Nephron (organoid): ENCODE measurements at regions not wholly inside any gene's neighbourhood (a gene's known extent, or its start where the extent isn't known, plus 50 kb on each side); places are given as distances from the start of the nearest gene placed in this dataset.

Experiments used
- H3K27ac Mint-ChIP-seq, 3 experiments: 2 replicates each; pipeline ENCODE4 v1.8.0; 2020; ENCODE audit warnings: mixed read lengths in 3 of 3, mild to moderate bottlenecking in 2 of 3, moderate library complexity in 1 of 3
- H3K27me3 Mint-ChIP-seq: 2 replicates; pipeline ENCODE4 v1.8.0; 2021; ENCODE audit warnings: low read depth, mild to moderate bottlenecking, moderate library complexity, mixed read lengths
- H3K36me3 Mint-ChIP-seq: 2 replicates; pipeline ENCODE4 v1.8.0; 2020; ENCODE audit warnings: low read depth, mixed read lengths
- H3K4me1 Mint-ChIP-seq: 2 replicates; pipeline ENCODE4 v1.8.0; 2020; ENCODE audit warnings: mixed read lengths
- H3K4me3 Mint-ChIP-seq, 3 experiments: 2 replicates each; pipeline ENCODE4 v1.8.0; 2020; ENCODE audit warnings: mild to moderate bottlenecking in 3 of 3, mixed read lengths in 3 of 3, moderate library complexity in 2 of 3
- H3K9me3 Mint-ChIP-seq: 2 replicates; pipeline ENCODE4 v1.8.0; 2020; ENCODE audit warnings: mixed read lengths
- TF ChIP-seq, protein P1 (sequence below), 3 experiments: fragments of 200-600 bp; sonication (generic); IDR thresholded peaks; one replicate each; pipeline ENCODE4 v1.5.0; 2021; ENCODE audit warnings: antibody characterized with exemption in 3 of 3; ENCODE audit not compliant: unreplicated experiment in 3 of 3

- TF ChIP-seq, protein P1, sequence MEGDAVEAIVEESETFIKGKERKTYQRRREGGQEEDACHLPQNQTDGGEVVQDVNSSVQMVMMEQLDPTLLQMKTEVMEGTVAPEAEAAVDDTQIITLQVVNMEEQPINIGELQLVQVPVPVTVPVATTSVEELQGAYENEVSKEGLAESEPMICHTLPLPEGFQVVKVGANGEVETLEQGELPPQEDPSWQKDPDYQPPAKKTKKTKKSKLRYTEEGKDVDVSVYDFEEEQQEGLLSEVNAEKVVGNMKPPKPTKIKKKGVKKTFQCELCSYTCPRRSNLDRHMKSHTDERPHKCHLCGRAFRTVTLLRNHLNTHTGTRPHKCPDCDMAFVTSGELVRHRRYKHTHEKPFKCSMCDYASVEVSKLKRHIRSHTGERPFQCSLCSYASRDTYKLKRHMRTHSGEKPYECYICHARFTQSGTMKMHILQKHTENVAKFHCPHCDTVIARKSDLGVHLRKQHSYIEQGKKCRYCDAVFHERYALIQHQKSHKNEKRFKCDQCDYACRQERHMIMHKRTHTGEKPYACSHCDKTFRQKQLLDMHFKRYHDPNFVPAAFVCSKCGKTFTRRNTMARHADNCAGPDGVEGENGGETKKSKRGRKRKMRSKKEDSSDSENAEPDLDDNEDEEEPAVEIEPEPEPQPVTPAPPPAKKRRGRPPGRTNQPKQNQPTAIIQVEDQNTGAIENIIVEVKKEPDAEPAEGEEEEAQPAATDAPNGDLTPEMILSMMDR (IDR thresholded peaks at IDR 0.05; ENCODE audit: unreplicated experiment in 3 of 3) = no peak
- Mint-ChIP-seq H3K27me3 (peaks cover 3% of the 10 kb centered on the region), H3K36me3 (no peaks in the 10 kb centered on the region), H3K9me3 (peaks cover 7% of the 10 kb centered on the region), H3K4me1 (peaks cover 5% of the 10 kb centered on the region), H3K4me3 (peak overlapping the region in 1 of 3 experiments; percentile 35), H3K27ac (no peak overlapping the region)
Measured at GRCh38 chr6:164928057-164928727, 381.2 kb downstream of the C6orf118 start.

GRCh38 chr6:164927288-164928056, 381.9 kb downstream of the C6orf118 start:
- Mint-ChIP-seq H3K27me3 (peaks cover 3% of the 10 kb centered on the region), H3K4me1 (peaks cover 5% of the 10 kb centered on the region), H3K4me3 (no peak overlapping the region), H3K9me3 (peaks cover 4% of the 10 kb centered on the region), H3K36me3 (no peaks in the 10 kb centered on the region), H3K27ac (no peak overlapping the region)
- TF ChIP-seq, protein P1 (IDR thresholded peaks at IDR 0.05; ENCODE audit: unreplicated experiment in 3 of 3) = peak; percentile 98 to 100 (median 99)

GRCh38 chr6:164926686-164927085, 382.7 kb downstream of the C6orf118 start:
- Mint-ChIP-seq H3K27ac (no peak overlapping the region), H3K9me3 (peaks cover 2% of the 10 kb centered on the region), H3K27me3 (peaks cover 3% of the 10 kb centered on the region), H3K4me3 (no peak overlapping the region), H3K4me1 (peaks cover 5% of the 10 kb centered on the region), H3K36me3 (no peaks in the 10 kb centered on the region)
- TF ChIP-seq, protein P1 (IDR thresholded peaks at IDR 0.05; ENCODE audit: unreplicated experiment in 3 of 3) = peak; percentile 13 to 43 (median 32)

DNA sequence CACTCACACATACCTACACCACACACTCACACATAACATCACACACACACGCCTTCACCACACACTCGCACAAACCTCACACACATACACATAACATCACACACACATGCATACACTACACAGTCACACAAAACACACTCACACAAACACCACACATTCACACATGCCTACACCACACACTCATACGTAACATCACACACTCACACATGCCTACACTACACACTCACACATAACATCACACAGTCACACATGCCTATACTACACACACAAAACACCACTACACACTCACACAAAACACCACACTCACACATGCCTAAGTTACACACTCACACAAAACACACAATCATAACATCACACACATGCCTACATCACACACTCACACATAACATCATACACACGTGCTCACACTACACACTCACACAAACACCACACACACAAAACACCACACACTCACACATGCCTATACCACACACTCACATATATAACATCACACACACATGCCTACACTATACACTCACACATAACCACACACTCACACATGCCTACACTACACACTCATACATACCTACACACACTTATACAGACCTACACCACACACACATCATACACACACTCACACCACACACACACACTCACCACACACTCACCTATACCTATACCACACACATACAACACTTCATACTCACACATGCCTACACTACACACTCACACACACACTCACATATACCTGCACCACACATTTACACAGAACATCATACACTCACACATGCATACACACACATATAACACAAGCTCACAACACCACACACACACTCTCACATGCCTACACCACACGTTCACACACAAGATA, 383.5 kb downstream of the C6orf118 start:
- peaks cover 3% of the 10 kb centered on the region for H3K27me3 Mint-ChIP-seq
- TF ChIP-seq, protein P1 (IDR thresholded peaks at IDR 0.05; ENCODE audit: unreplicated experiment in 3 of 3) = no peak
- H3K9me3 Mint-ChIP-seq = peaks cover 2% of the 10 kb centered on the region
- H3K4me1 Mint-ChIP-seq = peaks cover 5% of the 10 kb centered on the region
- H3K36me3 Mint-ChIP-seq = no peaks in the 10 kb centered on the region
- no peak overlapping the region for H3K27ac Mint-ChIP-seq
- H3K4me3 Mint-ChIP-seq = no peak overlapping the region

- Mint-ChIP-seq H3K4me1 (peaks cover 5% of the 10 kb centered on the region), H3K4me3 (no peak overlapping the region), H3K27ac (no peak overlapping the region), H3K9me3 (no peaks in the 10 kb centered on the region), H3K27me3 (peaks cover 3% of the 10 kb centered on the region), H3K36me3 (no peaks in the 10 kb centered on the region)
- TF ChIP-seq, protein P1 (IDR thresholded peaks at IDR 0.05; ENCODE audit: unreplicated experiment in 3 of 3) = no peak
Measured at GRCh38 chr6:164924674-164925073, 384.7 kb downstream of the C6orf118 start.
